ENCODE measurements at regions not wholly inside any gene's neighbourhood (a gene's known extent, or its start where the extent isn't known, plus 50 kb on each side); places are given as distances from the start of the nearest gene placed in this dataset.

DNA sequence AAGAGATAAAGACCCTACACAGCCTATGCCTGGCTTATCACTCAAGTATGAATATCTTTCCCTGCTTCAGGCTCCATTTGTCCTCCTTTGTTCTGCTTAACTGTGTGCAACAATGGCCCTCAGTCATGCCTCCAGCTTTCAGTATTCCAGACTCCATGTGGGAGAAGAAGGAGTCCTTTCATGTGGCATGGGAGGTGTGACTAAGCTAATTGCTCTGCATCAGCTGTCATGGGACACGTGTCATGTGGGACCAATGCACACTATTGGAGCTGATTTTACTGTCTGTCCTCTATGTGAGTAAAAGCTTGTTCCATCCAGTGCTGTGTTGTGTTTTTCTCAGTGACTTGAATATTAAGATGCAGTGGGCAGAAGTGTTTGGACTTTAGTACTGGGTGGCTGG is 1198.3 kb downstream of the OLFM4 start:
- TF ChIP-seq, protein P1, sequence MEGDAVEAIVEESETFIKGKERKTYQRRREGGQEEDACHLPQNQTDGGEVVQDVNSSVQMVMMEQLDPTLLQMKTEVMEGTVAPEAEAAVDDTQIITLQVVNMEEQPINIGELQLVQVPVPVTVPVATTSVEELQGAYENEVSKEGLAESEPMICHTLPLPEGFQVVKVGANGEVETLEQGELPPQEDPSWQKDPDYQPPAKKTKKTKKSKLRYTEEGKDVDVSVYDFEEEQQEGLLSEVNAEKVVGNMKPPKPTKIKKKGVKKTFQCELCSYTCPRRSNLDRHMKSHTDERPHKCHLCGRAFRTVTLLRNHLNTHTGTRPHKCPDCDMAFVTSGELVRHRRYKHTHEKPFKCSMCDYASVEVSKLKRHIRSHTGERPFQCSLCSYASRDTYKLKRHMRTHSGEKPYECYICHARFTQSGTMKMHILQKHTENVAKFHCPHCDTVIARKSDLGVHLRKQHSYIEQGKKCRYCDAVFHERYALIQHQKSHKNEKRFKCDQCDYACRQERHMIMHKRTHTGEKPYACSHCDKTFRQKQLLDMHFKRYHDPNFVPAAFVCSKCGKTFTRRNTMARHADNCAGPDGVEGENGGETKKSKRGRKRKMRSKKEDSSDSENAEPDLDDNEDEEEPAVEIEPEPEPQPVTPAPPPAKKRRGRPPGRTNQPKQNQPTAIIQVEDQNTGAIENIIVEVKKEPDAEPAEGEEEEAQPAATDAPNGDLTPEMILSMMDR (IDR thresholded peaks at IDR 0.05), result no peak
- TF ChIP-seq POLR2A (IDR thresholded peaks at IDR 0.05) (no peak), EP300 (IDR thresholded peaks at IDR 0.05) (no peak)

All from tibial nerve (tissue), 4 donors.